ENCODE measurements at regions not wholly inside any gene's neighbourhood (a gene's known extent, or its start where the extent isn't known, plus 50 kb on each side); places are given as distances from the start of the nearest gene placed in this dataset.

- Histone ChIP-seq H3K4me1 (ENCODE audit: control insufficient read depth, insufficient read depth, low read length) (no peaks in the 10 kb centered on the region), H3K4me3 (ENCODE audit: low read depth in 2 of 2, low read length in 2 of 2) (no peak overlapping the region), H3K27me3 (ENCODE audit: control insufficient read depth, insufficient read depth, low read length) (no peaks in the 10 kb centered on the region), H3K9me3 (ENCODE audit: control insufficient read depth, insufficient read depth, low read depth, low read length) (no peaks in the 10 kb centered on the region), H3K36me3 (ENCODE audit: control insufficient read depth, insufficient read depth, low read length) (no peaks in the 10 kb centered on the region), H3K27ac (ENCODE audit: low read length) (no peak overlapping the region)
- CTCF ChIA-PET, result no interaction called here
- DNase-seq (ENCODE audit: low read depth, low spot score) (no peak), ATAC-seq (no peak)
- TF ChIP-seq SIN3A (IDR thresholded peaks at IDR 0.05; ENCODE audit: borderline replicate concordance, insufficient read depth, low read depth, low read length) (no peak), POLR2AphosphoS5 (IDR thresholded peaks at IDR 0.05; ENCODE audit: low read depth, low read length) (no peak), TCF7L2 (IDR thresholded peaks at IDR 0.05; ENCODE audit: low read depth, low read length) (no peak), REST (IDR thresholded peaks at IDR 0.05; ENCODE audit: insufficient read depth in 1 of 2, low read depth in 2 of 2, low read length in 1 of 2) (no peak), CTCF (IDR thresholded peaks at IDR 0.05) (no peak)
- POLR2A ChIA-PET, result no interaction called here
- in situ Hi-C loops (cut with HindIII; ENCODE audit: low pct_unique_long_range_greater_than_20kb, low sequenced_read_pairs) (no loop called here), intact Hi-C loops (cut with micrococcal nuclease; ENCODE audit: unreplicated experiment) (no loop called here)
- BruUV-seq (replicated peaks), result no TSS peak
These were observed 202.2 kb downstream of the AEBP2 start for GRCh38 chr12:19641235-19642080.

DNA sequence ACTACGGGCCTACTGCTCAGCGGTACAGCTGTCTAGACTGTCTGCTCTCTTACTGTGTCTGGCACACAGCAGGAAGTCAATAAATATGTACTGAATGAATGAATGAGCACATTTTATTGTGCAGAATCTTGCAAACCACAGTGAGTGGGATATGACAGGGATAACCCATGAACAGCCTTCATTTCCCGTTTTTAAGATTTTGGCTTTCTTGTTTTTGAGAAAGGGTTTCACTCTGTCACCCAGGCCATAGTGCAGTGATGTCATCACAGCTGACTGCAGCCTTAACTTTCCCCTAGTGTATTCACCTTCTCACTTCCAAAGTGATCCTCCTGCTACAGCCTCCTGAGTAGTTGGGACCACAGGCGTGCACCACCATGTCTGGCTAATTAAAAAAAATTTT, 203.1 kb downstream of the AEBP2 start:
- H3K27ac ChIP-seq (ENCODE audit: low read length), result no peak overlapping the region
- intact Hi-C loops (cut with micrococcal nuclease; ENCODE audit: unreplicated experiment), result no loop called here
- H3K9me3 ChIP-seq (ENCODE audit: control insufficient read depth, insufficient read depth, low read depth, low read length), result no peaks in the 10 kb centered on the region
- CTCF ChIA-PET, result no interaction called here
- no peak for ATAC-seq
- H3K27me3 ChIP-seq (ENCODE audit: control insufficient read depth, insufficient read depth, low read length), result no peaks in the 10 kb centered on the region
- POLR2A ChIA-PET, result no interaction called here
- BruUV-seq (replicated peaks), result no TSS peak
- DNase-seq (ENCODE audit: low read depth, low spot score), result no peak
- TF ChIP-seq SIN3A (IDR thresholded peaks at IDR 0.05; ENCODE audit: borderline replicate concordance, insufficient read depth, low read depth, low read length) (no peak), TCF7L2 (IDR thresholded peaks at IDR 0.05; ENCODE audit: low read depth, low read length) (no peak), REST (IDR thresholded peaks at IDR 0.05; ENCODE audit: insufficient read depth in 1 of 2, low read depth in 2 of 2, low read length in 1 of 2) (no peak), POLR2AphosphoS5 (IDR thresholded peaks at IDR 0.05; ENCODE audit: low read depth, low read length) (no peak), CTCF (IDR thresholded peaks at IDR 0.05) (no peak)
- in situ Hi-C loops (cut with HindIII; ENCODE audit: low pct_unique_long_range_greater_than_20kb, low sequenced_read_pairs), result no loop called here
- no peaks in the 10 kb centered on the region for H3K36me3 ChIP-seq (ENCODE audit: control insufficient read depth, insufficient read depth, low read length)
- no peak overlapping the region for H3K4me3 ChIP-seq (ENCODE audit: low read depth in 2 of 2, low read length in 2 of 2)
- H3K4me1 ChIP-seq (ENCODE audit: control insufficient read depth, insufficient read depth, low read length), result no peaks in the 10 kb centered on the region
